Urothelium cell line (cell line): ENCODE measurements at regions not wholly inside any gene's neighbourhood (a gene's known extent, or its start where the extent isn't known, plus 50 kb on each side); places are given as distances from the start of the nearest gene placed in this dataset.

Experiments used
- DNase-seq: peaks from one replicate; pipeline ENCODE4 v3.0.0; 2011; ENCODE audit warnings: low spot score, mixed read lengths
- FAIRE-seq: peaks from 2 replicates; lab custom pipeline; 2011; peaks lifted over from hg19 to GRCh38; lab: Jason Lieb, UNC

DNA sequence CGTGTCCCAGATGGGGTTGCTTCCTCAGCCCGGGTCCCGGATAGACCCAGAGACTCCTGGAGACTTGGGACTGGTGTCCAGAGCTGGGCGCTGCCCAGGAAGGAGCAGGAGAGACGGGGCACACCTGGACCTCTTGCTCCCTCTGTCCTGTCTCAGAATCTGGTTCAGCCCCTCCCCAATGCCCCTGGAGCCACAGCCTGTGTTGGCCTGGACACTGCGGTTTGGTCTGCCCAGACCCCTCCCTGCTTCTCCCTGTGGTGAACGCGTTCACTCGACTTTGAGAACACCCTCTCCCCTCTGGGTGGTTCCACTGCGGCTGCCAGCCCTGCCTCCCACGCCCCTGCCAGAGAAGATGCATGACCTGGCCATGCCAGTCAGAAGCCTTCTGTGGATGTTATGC lies 111.1 kb downstream of the HMX1 start:
- FAIRE-seq (no peak), DNase-seq (no peak)

DNA sequence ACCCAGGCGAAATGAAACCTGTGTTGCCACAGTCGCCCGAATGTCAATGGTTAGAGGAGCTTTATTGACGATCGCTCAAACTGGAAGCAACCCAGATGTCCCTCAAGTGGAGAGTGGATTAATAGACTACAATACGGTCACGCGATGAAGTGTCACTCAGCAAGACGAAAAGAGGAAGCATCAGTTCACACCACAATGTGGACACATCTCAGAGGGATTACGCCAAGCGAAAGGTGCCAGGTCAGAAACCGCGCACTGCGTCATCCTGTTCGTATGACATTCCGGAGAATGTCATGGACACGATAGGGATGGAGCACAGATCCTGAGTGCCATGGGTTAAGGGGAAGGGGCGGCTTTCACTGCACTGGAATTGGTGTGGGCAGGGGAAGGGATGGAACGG lies 111.7 kb downstream of the HMX1 start:
- FAIRE-seq (no peak), DNase-seq (no peak)

DNA sequence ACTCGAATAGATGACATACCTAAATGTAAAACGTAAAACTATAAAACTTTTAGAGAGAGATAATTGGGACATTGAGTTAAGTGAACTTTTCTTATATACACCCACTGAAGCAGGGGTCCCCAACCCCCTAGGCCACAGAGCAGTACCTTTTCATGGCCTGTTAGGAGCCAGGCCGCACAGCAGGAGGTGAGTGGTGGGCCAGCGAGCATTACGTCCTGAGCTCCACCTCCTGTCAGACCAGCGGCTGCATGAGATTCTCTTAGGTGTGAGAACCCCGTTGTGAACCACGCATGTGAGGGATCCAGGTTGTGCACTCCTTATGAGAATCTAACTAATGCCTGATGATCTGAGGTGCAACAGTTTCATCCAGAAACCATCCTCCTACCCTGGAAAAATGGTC lies 114.8 kb downstream of the HMX1 start:
- no peak for FAIRE-seq
- DNase-seq = no peak

DNA sequence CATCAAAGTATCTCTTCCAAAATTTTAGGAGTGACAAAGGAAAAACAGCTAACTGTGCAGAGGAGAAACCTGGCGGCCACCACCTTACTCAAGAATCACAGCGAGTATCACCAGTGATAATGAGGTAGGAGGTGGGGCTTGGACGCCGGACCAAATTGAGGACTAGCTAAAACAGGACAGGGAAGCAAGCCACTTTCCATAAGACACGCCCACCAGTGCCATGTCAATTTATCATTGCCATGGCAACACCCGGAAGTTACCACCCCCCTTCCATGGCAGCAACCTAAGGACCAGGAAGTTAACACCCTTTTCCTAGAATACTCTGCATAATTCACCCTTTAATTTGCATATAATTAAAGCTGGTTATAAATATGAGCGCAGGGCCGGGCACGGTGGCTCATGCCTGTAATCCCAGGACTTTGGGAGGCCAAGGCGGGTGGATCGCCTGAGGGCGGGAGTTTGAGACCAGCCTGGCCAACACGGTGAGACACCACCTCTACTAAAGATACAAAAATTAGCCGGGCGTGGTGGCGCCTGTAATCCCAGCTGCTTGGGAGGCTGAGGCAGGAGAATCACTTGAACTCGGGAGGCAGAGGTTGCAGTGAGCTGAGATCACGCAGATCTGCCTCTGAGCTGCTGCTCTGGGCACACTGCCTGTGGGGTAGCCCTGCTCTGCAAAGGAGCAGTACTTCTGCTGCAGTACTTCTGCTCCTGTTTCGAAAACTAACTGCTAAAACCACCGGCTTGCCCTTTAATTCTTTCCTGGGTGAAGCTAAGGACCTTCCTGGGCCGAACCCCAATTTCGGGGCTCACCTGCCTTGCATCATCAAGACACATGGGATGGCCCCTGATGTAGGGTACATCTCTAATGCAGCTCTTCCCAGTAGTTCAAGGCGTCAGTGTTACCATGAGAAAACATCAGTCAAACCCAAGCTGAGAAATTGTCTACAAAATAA lies 116.7 kb downstream of the HMX1 start:
- no peak for FAIRE-seq

DNA sequence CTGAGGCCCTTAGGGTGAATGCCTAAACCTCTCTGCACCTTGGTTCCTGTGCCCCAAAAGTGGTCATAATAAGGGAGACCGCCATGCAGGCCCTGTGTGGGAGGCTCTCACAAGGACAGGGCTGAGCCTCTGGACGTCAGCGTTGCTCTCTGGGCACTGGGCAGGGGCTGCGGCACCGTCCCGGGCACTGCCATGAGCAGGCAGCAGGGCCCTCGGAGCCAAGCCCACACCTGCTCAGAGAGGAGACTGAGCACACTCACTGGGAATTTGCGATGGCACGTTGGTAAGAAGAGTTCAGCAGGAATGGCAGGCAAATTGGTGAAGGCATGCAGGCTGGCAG lies 123.4 kb downstream of the HMX1 start:
- no peak for FAIRE-seq
- DNase-seq = no peak

More for the DNA sequence above, 116.7 kb downstream of the HMX1 start:
- DNase-seq = no peak

DNA sequence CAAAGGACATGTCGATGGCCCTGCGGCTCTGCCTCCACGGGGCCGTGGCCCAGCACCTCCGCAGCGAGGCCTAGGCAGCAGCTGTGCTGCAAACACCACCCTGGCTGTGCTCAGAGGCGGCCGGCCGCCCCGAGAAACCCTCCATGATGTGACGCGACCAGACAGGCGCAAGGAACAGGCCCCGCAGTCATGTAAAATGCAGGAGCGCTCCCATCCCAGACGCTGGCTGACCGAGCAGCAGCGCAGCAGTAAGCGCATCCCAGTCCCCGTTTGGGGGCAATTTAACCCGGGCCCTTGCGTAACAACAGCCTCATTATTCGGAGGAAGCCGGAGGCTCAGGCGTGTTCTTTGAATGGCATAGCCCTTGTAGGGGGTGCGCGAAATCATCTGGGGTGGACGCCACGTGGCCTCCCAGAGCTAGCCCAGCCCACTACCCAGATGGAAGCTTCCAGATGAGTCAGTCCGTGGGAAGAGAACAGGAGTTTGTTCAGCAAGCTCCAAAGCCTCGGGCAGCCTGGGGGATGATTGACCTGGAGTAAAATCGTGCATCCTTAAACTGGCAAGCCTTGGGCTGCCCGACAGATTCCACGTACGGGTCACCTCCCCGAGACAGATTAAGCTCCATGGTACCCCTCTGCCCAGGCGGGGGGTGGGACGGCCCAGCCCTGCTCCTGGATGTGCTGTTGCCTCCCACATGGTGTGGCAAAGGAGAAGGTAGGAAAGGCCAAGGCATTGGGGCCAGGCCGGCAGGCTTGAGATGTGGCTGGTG lies 124.0 kb downstream of the HMX1 start:
- FAIRE-seq = no peak
- no peak for DNase-seq

GRCh38 chr4:8746523-8747466 lies 124.8 kb downstream of the HMX1 start:
- FAIRE-seq (peak; percentile 89), DNase-seq (no peak)

DNA sequence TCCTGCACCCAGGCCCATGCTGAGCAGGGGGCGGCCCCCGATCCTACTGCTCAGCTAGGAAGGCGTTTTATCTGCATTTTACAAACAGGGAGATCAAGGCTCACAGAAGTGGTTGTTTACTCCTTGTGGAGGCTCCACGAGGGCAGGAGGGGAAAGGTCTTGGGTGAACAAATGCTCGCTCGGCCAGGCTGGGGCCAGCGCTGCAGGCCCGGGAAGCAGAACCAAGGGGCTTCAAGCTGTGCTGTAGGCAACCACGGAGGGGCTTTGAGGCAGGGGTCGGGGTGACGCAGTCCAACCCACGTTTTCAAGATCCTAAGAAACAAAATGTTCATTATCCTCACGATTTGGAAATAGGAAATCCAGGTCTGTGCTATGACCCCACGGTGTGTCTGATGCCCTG lies 125.8 kb downstream of the HMX1 start:
- no peak for FAIRE-seq
- no peak for DNase-seq

- FAIRE-seq = no peak
- DNase-seq = no peak
Measured at GRCh38 chr4:8745005-8745790, 126.4 kb downstream of the HMX1 start.

DNA sequence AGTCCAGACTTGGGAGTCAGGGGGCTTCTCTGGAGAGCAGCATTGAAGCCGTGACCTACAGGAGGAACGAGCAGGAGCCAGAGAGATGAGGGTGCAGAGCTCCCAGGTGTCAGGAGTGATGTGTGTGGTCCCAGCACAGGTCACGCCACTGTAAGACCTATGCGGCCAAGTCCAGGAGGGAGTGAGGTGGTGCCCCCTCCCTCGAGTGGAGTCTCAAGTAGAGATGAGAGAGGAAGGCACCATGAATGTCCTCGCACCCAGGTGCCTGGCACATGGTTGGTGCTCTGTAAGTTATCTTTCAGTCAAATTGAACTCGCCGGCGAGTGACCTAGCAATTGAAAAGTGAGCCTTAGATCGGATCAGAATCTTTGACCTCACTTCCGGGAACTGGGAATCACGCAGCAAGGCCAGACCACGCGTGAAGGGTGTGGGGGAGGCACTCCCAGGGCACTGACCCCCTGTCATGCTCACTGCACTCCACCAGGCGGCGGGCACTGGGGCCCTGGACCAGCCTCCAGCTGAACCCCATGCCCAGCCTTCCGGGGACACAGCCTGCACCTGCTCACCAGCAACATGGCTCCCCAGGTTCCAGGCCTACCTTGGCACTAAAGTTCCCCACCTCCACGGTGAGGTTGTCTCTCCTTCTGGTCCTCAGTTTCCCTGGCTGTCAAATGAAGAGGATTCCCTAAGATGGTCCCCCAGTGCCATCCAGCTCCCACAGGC lies 127.4 kb downstream of the HMX1 start:
- DNase-seq = no peak
- no peak for FAIRE-seq

DNA sequence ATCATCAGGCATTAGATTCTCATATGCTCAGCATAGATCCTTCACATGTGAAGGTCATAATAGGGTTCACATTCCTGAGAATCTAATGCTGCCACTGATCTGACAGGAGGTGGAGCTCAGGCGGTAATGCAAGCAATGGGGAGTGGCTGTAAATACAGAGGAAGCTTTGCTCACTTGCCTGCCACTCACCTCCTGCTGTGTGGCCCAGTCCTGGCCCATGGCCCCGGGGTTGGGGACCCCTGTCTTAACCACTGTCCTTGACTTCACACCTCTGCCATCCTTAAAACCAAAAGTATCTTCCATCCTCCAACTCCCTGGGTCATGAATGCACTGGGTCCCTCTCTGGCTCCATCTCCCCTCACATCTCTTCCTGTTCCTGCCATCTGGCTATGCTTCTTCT lies 129.1 kb downstream of the HMX1 start:
- FAIRE-seq (no peak), DNase-seq (no peak)

GRCh38 chr4:8741513-8742226 lies 130.0 kb downstream of the HMX1 start:
- FAIRE-seq = no peak

GRCh38 chr4:8740666-8741395 lies 130.8 kb downstream of the HMX1 start:
- peak; percentile 25 for DNase-seq
- FAIRE-seq = no peak

More at GRCh38 chr4:8741513-8742226, 130.0 kb downstream of the HMX1 start:
- DNase-seq = no peak

DNA sequence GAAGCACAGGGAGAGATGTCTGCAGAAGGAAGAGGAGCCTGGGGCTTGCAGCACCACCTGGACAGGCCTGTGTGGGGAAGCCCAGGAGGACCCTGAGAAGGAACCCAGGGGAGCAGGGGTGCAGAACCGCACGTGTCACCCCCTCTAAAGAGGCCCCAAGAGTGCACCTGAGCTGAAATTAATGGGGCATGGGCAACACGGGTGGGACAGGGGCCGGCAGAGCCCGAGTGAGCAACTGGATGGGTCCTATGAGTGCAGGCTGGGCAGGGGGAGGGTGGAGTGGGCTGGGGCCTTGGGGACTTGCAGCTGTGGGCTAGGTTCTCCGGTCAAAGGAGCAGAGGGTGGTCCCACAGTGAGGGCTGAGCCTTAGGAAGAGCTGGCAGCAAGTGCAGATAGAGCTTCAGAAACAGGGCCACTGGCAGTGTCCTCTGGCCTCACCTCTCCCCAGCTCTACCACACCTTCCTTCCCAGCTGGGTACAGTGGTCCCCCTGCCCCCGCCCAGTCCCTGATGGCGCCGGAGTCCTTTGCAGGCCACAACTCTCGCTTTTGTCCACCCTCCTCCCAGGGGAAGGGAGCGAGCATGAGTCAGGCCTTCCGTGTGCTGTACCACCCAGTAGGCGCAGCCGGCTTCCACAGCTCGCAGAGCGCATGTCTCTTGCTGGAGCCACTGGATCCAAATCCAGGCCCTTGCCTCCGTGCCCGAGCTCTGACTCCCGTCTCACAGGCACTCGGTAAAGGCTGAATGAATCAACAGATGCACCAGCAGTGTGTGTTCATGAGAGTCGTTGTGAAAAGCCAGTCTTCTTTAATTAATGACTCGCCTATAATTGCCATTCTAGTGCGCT lies 131.6 kb downstream of the HMX1 start:
- DNase-seq = peak; percentile 12

DNA sequence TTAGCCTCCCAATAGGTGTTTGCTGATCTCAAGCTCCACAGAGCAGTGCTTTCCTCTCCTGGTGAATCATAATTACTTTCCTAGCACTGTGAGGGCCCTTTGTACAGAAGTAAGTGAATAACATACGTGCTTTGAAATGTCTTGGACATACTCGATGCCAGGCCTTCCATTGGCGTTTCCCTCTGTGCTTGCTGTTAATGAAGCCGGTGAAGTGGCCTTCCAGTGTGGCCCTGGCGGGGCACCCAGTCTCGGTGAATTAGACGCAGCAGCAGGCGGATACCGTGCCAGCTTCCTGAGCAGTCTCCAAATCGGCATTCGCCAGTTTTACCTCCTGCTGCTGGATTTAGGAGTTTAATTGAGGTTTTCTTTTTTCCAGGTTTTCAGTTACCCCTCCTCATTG lies 132.3 kb downstream of the HMX1 start:
- FAIRE-seq (no peak), DNase-seq (no peak)

More for the DNA sequence above, 131.6 kb downstream of the HMX1 start:
- no peak for FAIRE-seq

- FAIRE-seq (no peak), DNase-seq (no peak)
Measured at GRCh38 chr4:8738471-8738931, 133.1 kb downstream of the HMX1 start.
